Esophagus squamous epithelium (tissue), 4 donors: ENCODE measurements at regions not wholly inside any gene's neighbourhood (a gene's known extent, or its start where the extent isn't known, plus 50 kb on each side); places are given as distances from the start of the nearest gene placed in this dataset.

Source experiments
- CTCF ChIP-seq, 6 experiments: fragments of 450-650 bp in 4 of 6; fragments of 200-600 bp in 2 of 6; sonication (generic) in 2 of 6; IDR thresholded peaks; one replicate each; pipeline ENCODE4 v1.5.1; 2016 to 2019; ENCODE audit warnings: antibody characterized with exemption in 6 of 6, mild to moderate bottlenecking in 4 of 6, moderate library complexity in 4 of 6
- POLR2A ChIP-seq, 4 donors: fragments of 450-650 bp; IDR thresholded peaks; one replicate each; pipeline ENCODE4 v1.6.1; 2017; ENCODE audit warnings: antibody characterized with exemption in 4 of 4, mild to moderate bottlenecking in 4 of 4, moderate library complexity in 3 of 4

GRCh38 chrX:56498756-56499155, 64.7 kb upstream of the UBQLN2 start:
- TF ChIP-seq CTCF (IDR thresholded peaks at IDR 0.05) (no peak), POLR2A (IDR thresholded peaks at IDR 0.05) (no peak)
